HG03039 (cell line): ENCODE measurements at regions not wholly inside any gene's neighbourhood (a gene's known extent, or its start where the extent isn't known, plus 50 kb on each side); places are given as distances from the start of the nearest gene placed in this dataset.
"Not testable (repeated sequence)": the region's sequence is repeated elsewhere in the genome, so short reads cannot be mapped to it uniquely, and the experiment has no call there.

ENCODE experiments used
- ATAC-seq: cut with Tn5 transposase; IDR thresholded peaks from one replicate; pipeline ENCODE4 v1.9.1; 2021; ENCODE audit warnings: mild to moderate bottlenecking, moderate library complexity; ENCODE audit not compliant: unreplicated experiment

GRCh38 chr12:74321381-74321780 is 216.3 kb upstream of the ATXN7L3B start:
- no peak for ATAC-seq

- no peak for ATAC-seq
Measured at GRCh38 chr12:74322792-74323191, 214.8 kb upstream of the ATXN7L3B start.

- no peak for ATAC-seq
Measured at GRCh38 chr12:74328623-74329022, 209.0 kb upstream of the ATXN7L3B start.

GRCh38 chr12:74334780-74335179 is 202.9 kb upstream of the ATXN7L3B start:
- no peak for ATAC-seq

GRCh38 chr12:74337951-74338350 is 199.7 kb upstream of the ATXN7L3B start:
- ATAC-seq: no peak

GRCh38 chr12:74339211-74339610 is 198.4 kb upstream of the ATXN7L3B start:
- ATAC-seq: no peak

- ATAC-seq: no peak
Measured at GRCh38 chr12:74349925-74350324, 187.7 kb upstream of the ATXN7L3B start.

GRCh38 chr12:74365178-74365964 is 172.3 kb upstream of the ATXN7L3B start:
- ATAC-seq: peak; percentile 73

GRCh38 chr12:74370608-74371216 is 166.9 kb upstream of the ATXN7L3B start:
- ATAC-seq: no peak

- no peak for ATAC-seq
Measured at GRCh38 chr12:74379114-74379513, 158.5 kb upstream of the ATXN7L3B start.

GRCh38 chr12:74381958-74382357 is 155.7 kb upstream of the ATXN7L3B start:
- ATAC-seq: no peak

GRCh38 chr12:74382983-74383382 is 154.7 kb upstream of the ATXN7L3B start:
- no peak for ATAC-seq

GRCh38 chr12:74391283-74391682 is 146.4 kb upstream of the ATXN7L3B start:
- no peak for ATAC-seq

GRCh38 chr12:74393272-74393671 is 144.4 kb upstream of the ATXN7L3B start:
- no peak for ATAC-seq

- ATAC-seq: no peak
Measured at GRCh38 chr12:74394647-74395046, 143.0 kb upstream of the ATXN7L3B start.

- no peak for ATAC-seq
Measured at GRCh38 chr12:74401035-74401434, 136.6 kb upstream of the ATXN7L3B start.

- ATAC-seq: no peak
Measured at GRCh38 chr12:74401966-74402365, 135.7 kb upstream of the ATXN7L3B start.

GRCh38 chr12:74403221-74403470 is 134.5 kb upstream of the ATXN7L3B start:
- not testable (repeated sequence) for ATAC-seq

- no peak for ATAC-seq
Measured at GRCh38 chr12:74408601-74409166, 129.0 kb upstream of the ATXN7L3B start.

GRCh38 chr12:74412606-74413230 is 124.9 kb upstream of the ATXN7L3B start:
- no peak for ATAC-seq

- ATAC-seq: no peak
Measured at GRCh38 chr12:74415633-74416032, 122.0 kb upstream of the ATXN7L3B start.

GRCh38 chr12:74418573-74418972 is 119.1 kb upstream of the ATXN7L3B start:
- no peak for ATAC-seq
